ENCODE measurements at regions not wholly inside any gene's neighbourhood (a gene's known extent, or its start where the extent isn't known, plus 50 kb on each side); places are given as distances from the start of the nearest gene placed in this dataset.

- H3K9ac ChIP-seq: no peak overlapping the region
- H3K27me3 ChIP-seq (replicated peaks; ENCODE audit: insufficient read depth): 0 out of 2 replicates have a peak, but pooled peaks cover 9% of the 10 kb centered on the region
- no peak overlapping the region for H2AFZ ChIP-seq
- no peaks in the 10 kb centered on the region for H3K79me2 ChIP-seq (ENCODE audit: insufficient read depth)
- no peaks in the 10 kb centered on the region for H3K36me3 ChIP-seq (ENCODE audit: low read depth)
- in situ Hi-C loops (cut with MboI): no loop called here
- H3K4me1 ChIP-seq (ENCODE audit: insufficient read depth): no peaks in the 10 kb centered on the region
- no peaks in the 10 kb centered on the region for H3F3A ChIP-seq (ENCODE audit: insufficient read depth)
- no peaks in the 10 kb centered on the region for H4K20me1 ChIP-seq (ENCODE audit: insufficient read depth)
- H3K27ac ChIP-seq: no peak overlapping the region
- TF ChIP-seq EZH2 (IDR thresholded peaks at IDR 0.05; ENCODE audit: insufficient read depth, poor library complexity, severe bottlenecking) (no peak), EZH2phosphoT487 (IDR thresholded peaks at IDR 0.05; ENCODE audit: insufficient read depth, low read depth) (no peak)
- no peak overlapping the region for H3K4me2 ChIP-seq (ENCODE audit: unreplicated experiment)
- H3K4me3 ChIP-seq: no peak overlapping the region
- H3K9me2 ChIP-seq (ENCODE audit: insufficient read depth): no peaks in the 10 kb centered on the region
- peak; percentile 41 for DNase-seq
- H3K9me3 ChIP-seq (ENCODE audit: low read depth): peaks cover 4% of the 10 kb centered on the region
- WGBS, 2 experiments (ENCODE audit: low coverage in 1 of 2, low lambda C conversion rate in 2 of 2, missing lambda C conversion rate in 2 of 2): 25 to 33% methylated on average over 1 of the region's 1 CpG
Measured at GRCh38 chr20:22700367-22700766, 116.0 kb upstream of the FOXA2 start.

DNA sequence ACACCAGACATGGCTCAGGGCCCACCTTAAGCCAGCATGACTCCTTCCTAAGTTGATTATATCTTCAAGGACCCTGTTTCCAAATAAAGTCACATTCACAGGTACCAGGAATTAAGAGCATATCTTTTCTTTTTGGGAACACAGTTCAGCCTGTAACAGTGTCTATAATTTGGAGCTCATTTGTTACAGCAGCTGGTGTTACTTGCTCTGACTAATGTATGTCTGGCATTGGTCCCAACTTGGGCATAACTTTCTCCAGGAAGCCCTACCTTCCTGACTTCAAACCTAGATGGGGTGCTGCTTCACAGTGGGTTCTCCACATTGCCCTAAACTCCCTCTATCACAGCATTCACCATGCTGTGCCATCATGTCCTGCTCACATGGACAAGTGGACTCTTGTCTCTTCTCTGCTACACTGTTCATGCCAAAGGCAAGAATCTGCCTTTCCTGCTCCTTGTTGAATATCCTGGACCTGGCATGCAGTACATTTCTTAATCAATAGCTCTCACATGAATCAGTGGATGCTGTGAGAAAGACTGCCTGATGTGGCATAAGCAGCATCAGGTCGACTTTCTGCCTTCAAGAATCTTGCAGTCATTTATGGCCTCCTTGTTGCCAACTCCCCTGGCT lies 117.4 kb upstream of the FOXA2 start:
- in situ Hi-C loops (cut with MboI): no loop called here
- Histone ChIP-seq H3K9me3 (ENCODE audit: low read depth) (peaks cover 4% of the 10 kb centered on the region), H3K36me3 (ENCODE audit: low read depth) (no peaks in the 10 kb centered on the region), H3K4me2 (ENCODE audit: unreplicated experiment) (no peak overlapping the region), H3K9ac (no peak overlapping the region), H3K27ac (no peak overlapping the region), H3K27me3 (replicated peaks; ENCODE audit: insufficient read depth) (0 out of 2 replicates have a peak, but pooled peaks cover 7% of the 10 kb centered on the region), H3K9me2 (ENCODE audit: insufficient read depth) (no peaks in the 10 kb centered on the region), H4K20me1 (ENCODE audit: insufficient read depth) (no peaks in the 10 kb centered on the region), H3K4me3 (no peak overlapping the region), H3F3A (ENCODE audit: insufficient read depth) (no peaks in the 10 kb centered on the region), H2AFZ (no peak overlapping the region), H3K79me2 (ENCODE audit: insufficient read depth) (no peaks in the 10 kb centered on the region), H3K4me1 (ENCODE audit: insufficient read depth) (no peaks in the 10 kb centered on the region)
- DNase-seq: no peak
- TF ChIP-seq EZH2phosphoT487 (IDR thresholded peaks at IDR 0.05; ENCODE audit: insufficient read depth, low read depth): no peak
- TF ChIP-seq EZH2 (IDR thresholded peaks at IDR 0.05; ENCODE audit: insufficient read depth, poor library complexity, severe bottlenecking): no peak
- WGBS, 2 experiments (ENCODE audit: low coverage in 1 of 2, low lambda C conversion rate in 2 of 2, missing lambda C conversion rate in 2 of 2): 43 to 67% methylated on average over 1 of the region's 1 CpG

DNA sequence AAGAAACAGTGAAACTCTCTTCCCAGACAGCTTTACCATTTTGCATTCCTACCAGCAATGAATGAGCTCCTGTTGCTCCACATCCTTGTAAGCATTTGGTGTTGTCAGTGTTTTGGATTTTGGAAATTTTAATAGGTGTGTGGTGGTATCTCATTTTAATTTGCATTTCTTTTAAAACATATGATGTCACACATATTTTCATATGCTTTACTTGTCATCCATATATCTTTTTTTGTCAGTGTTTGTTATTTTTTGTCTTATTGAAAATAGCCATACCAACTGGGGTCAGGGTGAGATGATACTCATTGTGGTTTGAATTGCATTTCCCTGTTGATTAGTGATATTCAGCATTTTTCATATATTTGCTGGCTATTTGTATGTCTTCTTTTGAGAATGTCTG lies 119.5 kb upstream of the FOXA2 start:
- no peaks in the 10 kb centered on the region for H4K20me1 ChIP-seq (ENCODE audit: insufficient read depth)
- no peak overlapping the region for H3K9ac ChIP-seq
- no peaks in the 10 kb centered on the region for H3K9me2 ChIP-seq (ENCODE audit: insufficient read depth)
- H3K9me3 ChIP-seq (ENCODE audit: low read depth): peaks cover 4% of the 10 kb centered on the region
- no peaks in the 10 kb centered on the region for H3F3A ChIP-seq (ENCODE audit: insufficient read depth)
- no peak overlapping the region for H2AFZ ChIP-seq
- H3K4me3 ChIP-seq: no peak overlapping the region
- no peak for TF ChIP-seq EZH2phosphoT487 (IDR thresholded peaks at IDR 0.05; ENCODE audit: insufficient read depth, low read depth)
- no peak for TF ChIP-seq EZH2 (IDR thresholded peaks at IDR 0.05; ENCODE audit: insufficient read depth, poor library complexity, severe bottlenecking)
- no peak overlapping the region for H3K4me2 ChIP-seq (ENCODE audit: unreplicated experiment)
- H3K4me1 ChIP-seq (ENCODE audit: insufficient read depth): no peaks in the 10 kb centered on the region
- H3K27me3 ChIP-seq (replicated peaks; ENCODE audit: insufficient read depth): no peaks in the 10 kb centered on the region
- DNase-seq: no peak
- in situ Hi-C loops (cut with MboI): no loop called here
- H3K27ac ChIP-seq: no peak overlapping the region
- H3K36me3 ChIP-seq (ENCODE audit: low read depth): no peaks in the 10 kb centered on the region
- H3K79me2 ChIP-seq (ENCODE audit: insufficient read depth): no peaks in the 10 kb centered on the region

GRCh38 chr20:22711971-22712755 lies 127.8 kb upstream of the FOXA2 start:
- no peak for DNase-seq

More at GRCh38 chr20:22711971-22712755, 127.8 kb upstream of the FOXA2 start:
- no peak overlapping the region for H3K4me2 ChIP-seq (ENCODE audit: unreplicated experiment)
- no peaks in the 10 kb centered on the region for H3K79me2 ChIP-seq (ENCODE audit: insufficient read depth)
- H3K9ac ChIP-seq: no peak overlapping the region
- H3K36me3 ChIP-seq (ENCODE audit: low read depth): no peaks in the 10 kb centered on the region
- no peak overlapping the region for H3K27ac ChIP-seq
- H3K9me2 ChIP-seq (ENCODE audit: insufficient read depth): no peaks in the 10 kb centered on the region
- no peak overlapping the region for H2AFZ ChIP-seq
- in situ Hi-C loops (cut with MboI): no loop called here
- H4K20me1 ChIP-seq (ENCODE audit: insufficient read depth): no peaks in the 10 kb centered on the region
- H3K4me1 ChIP-seq (ENCODE audit: insufficient read depth): no peaks in the 10 kb centered on the region
- H3K27me3 ChIP-seq (replicated peaks; ENCODE audit: insufficient read depth): peaks cover 2% of the 10 kb centered on the region; the same call in 1 of the 2 replicates
- no peak for TF ChIP-seq EZH2phosphoT487 (IDR thresholded peaks at IDR 0.05; ENCODE audit: insufficient read depth, low read depth)
- no peak for TF ChIP-seq EZH2 (IDR thresholded peaks at IDR 0.05; ENCODE audit: insufficient read depth, poor library complexity, severe bottlenecking)
- 40 to 69% methylated on average over 1 to 2 of the region's 2 CpGs for WGBS, 2 experiments (ENCODE audit: low coverage in 1 of 2, low lambda C conversion rate in 2 of 2, missing lambda C conversion rate in 2 of 2)
- H3F3A ChIP-seq (ENCODE audit: insufficient read depth): no peaks in the 10 kb centered on the region
- H3K4me3 ChIP-seq: no peak overlapping the region
- H3K9me3 ChIP-seq (ENCODE audit: low read depth): no peaks in the 10 kb centered on the region
